A549 (cell line): ENCODE measurements at regions not wholly inside any gene's neighbourhood (a gene's known extent, or its start where the extent isn't known, plus 50 kb on each side); places are given as distances from the start of the nearest gene placed in this dataset.

ENCODE experiments used
- BHLHE40 ChIP-seq: IDR thresholded peaks from 2 replicates; pipeline ENCODE4 v1.6.1; 2012; ENCODE audit warnings: low read depth, low read length, inconsistent platforms
- CBX2 ChIP-seq: fragments of 200-600 bp; sonication (generic); IDR thresholded peaks from 2 replicates; pipeline ENCODE4 v1.6.1; 2016; ENCODE audit warnings: low read depth, mild to moderate bottlenecking, borderline replicate concordance
- CEBPB ChIP-seq, 2 experiments: fragments of >200 bp in 1 of 2; sonication (Bioruptor Twin) in 1 of 2; formaldehyde crosslinking in 1 of 2; IDR thresholded peaks; 2 replicates each; pipeline ENCODE4 v1.6.1; 2012 to 2016
- CTCF ChIP-seq: fragments of >200 bp; sonication (Bioruptor Twin); formaldehyde crosslinking; IDR thresholded peaks from 3 replicates; pipeline ENCODE4 v1.5.1; 2016
- EHMT2 ChIP-seq: fragments of 200-600 bp; sonication (generic); IDR thresholded peaks from 2 replicates; pipeline ENCODE4 v1.6.1; 2016; ENCODE audit warnings: antibody characterized with exemption, low read depth, mild to moderate bottlenecking, moderate library complexity
- EP300 ChIP-seq, 2 experiments: fragments of >200 bp; sonication (Bioruptor Twin); formaldehyde crosslinking; IDR thresholded peaks; 2 replicates in 1 of 2; 3 replicates in 1 of 2; pipeline ENCODE4 v1.6.1; 2016 to 2017
- ESRRA ChIP-seq: fragments of 150-350 bp; IDR thresholded peaks from 2 replicates; pipeline ENCODE4 v1.6.1; 2014; ENCODE audit warnings: mild to moderate bottlenecking, low read length, borderline replicate concordance
- FOSB ChIP-seq: fragments of 250-450 bp; sonication (Bioruptor Pico); IDR thresholded peaks from 2 replicates; pipeline ENCODE4 v1.5.0; 2020; ENCODE audit warnings: mild to moderate bottlenecking, moderate library complexity
- MAX ChIP-seq: IDR thresholded peaks from 2 replicates; pipeline ENCODE4 v1.6.1; 2012
- PBX3 ChIP-seq: IDR thresholded peaks from 2 replicates; pipeline ENCODE4 v1.6.1; 2012
- PHF8 ChIP-seq: fragments of 200-600 bp; sonication (generic); IDR thresholded peaks from 2 replicates; pipeline ENCODE4 v1.6.1; 2016; ENCODE audit warnings: low read depth, mild to moderate bottlenecking, antibody characterized with exemption, moderate library complexity, borderline replicate concordance
- RCOR1 ChIP-seq: fragments of 150-350 bp; IDR thresholded peaks from 2 replicates; pipeline ENCODE4 v1.6.1; 2014; ENCODE audit warnings: antibody characterized with exemption, low read length, low read depth
- RNF2 ChIP-seq: fragments of 200-600 bp; sonication (generic); IDR thresholded peaks from 2 replicates; pipeline ENCODE4 v1.6.1; 2016; ENCODE audit warnings: low read depth, mild to moderate bottlenecking, antibody characterized with exemption, moderate library complexity, borderline replicate concordance
- SMC3 ChIP-seq: fragments of >200 bp; sonication (Bioruptor Twin); formaldehyde crosslinking; IDR thresholded peaks from 3 replicates; pipeline ENCODE4 v1.6.1; 2018; ENCODE audit warnings: inconsistent platforms

GRCh38 chr6:163641706-163642105, 227.2 kb downstream of the QKI start:
- TF ChIP-seq SMC3 (no peak), CBX2 (no peak), CTCF (no peak), ESRRA (no peak), RCOR1 (no peak), CEBPB (IDR thresholded peaks at IDR 0.05) (no peak), FOSB (CRISPR knock-in tag) (no peak), PBX3 (no peak), RNF2 (no peak), MAX (no peak), EP300 (IDR thresholded peaks at IDR 0.05) (no peak), EHMT2 (no peak), BHLHE40 (no peak), PHF8 (no peak)
